Natural killer cell (primary cell): ENCODE measurements at regions not wholly inside any gene's neighbourhood (a gene's known extent, or its start where the extent isn't known, plus 50 kb on each side); places are given as distances from the start of the nearest gene placed in this dataset.

Experiments
- ATAC-seq, 3 donors: fragments of 150-1000 bp in 2 of 3; fragments of 200-7000 bp in 1 of 3; cut with Tn5 transposase; 1 replicate in 1 of 3; 2 replicates in 2 of 3; pipeline ENCODE4 v1.10.0; 2021; ENCODE audit warnings: mild to moderate bottlenecking in 2 of 3, moderate library complexity in 2 of 3
- DNase-seq, 2 donors: peaks; one replicate each; pipeline versions ENCODE4 v3.0.0 to v3.0.0-alpha.2; 2013 to 2021; ENCODE audit warnings: mixed read lengths in 1 of 2
- H3K27ac ChIP-seq: one replicate; pipeline ENCODE4 v1.5.1; 2013; ENCODE audit warnings: mild to moderate bottlenecking, low read length
- H3K27me3 ChIP-seq: one replicate; pipeline ENCODE4 v1.6.1; 2013; ENCODE audit warnings: low read length; ENCODE audit not compliant: control insufficient read depth, insufficient read depth
- H3K36me3 ChIP-seq: one replicate; pipeline ENCODE4 v1.6.1; 2013; ENCODE audit warnings: low read length; ENCODE audit not compliant: control insufficient read depth, insufficient read depth
- H3K4me1 ChIP-seq: one replicate; pipeline ENCODE4 v1.6.1; 2013; ENCODE audit warnings: low read length; ENCODE audit not compliant: control insufficient read depth, insufficient read depth
- H3K4me3 ChIP-seq: one replicate; pipeline ENCODE4 v1.5.1; 2013; ENCODE audit warnings: low read length
- H3K9me3 ChIP-seq: one replicate; pipeline ENCODE4 v1.6.1; 2013; ENCODE audit warnings: low read length; ENCODE audit not compliant: control insufficient read depth, insufficient read depth
- H3K27ac Mint-ChIP-seq, 2 donors: one replicate each; pipeline ENCODE4 v1.8.0; 2022; ENCODE audit warnings: mild to moderate bottlenecking in 2 of 2, mixed read lengths in 2 of 2, moderate library complexity in 1 of 2
- H3K27me3 Mint-ChIP-seq, 2 donors: one replicate each; pipeline ENCODE4 v1.8.0; 2022; ENCODE audit warnings: low read depth in 2 of 2, mixed read lengths in 2 of 2
- H3K36me3 Mint-ChIP-seq: one replicate; pipeline ENCODE4 v1.8.0; 2022; ENCODE audit warnings: mixed read lengths
- H3K4me1 Mint-ChIP-seq, 2 donors: one replicate each; pipeline ENCODE4 v1.8.0; 2022; ENCODE audit warnings: mixed read lengths in 2 of 2
- H3K4me3 Mint-ChIP-seq: one replicate; pipeline ENCODE4 v1.8.0; 2022; ENCODE audit warnings: mild to moderate bottlenecking, moderate library complexity, mixed read lengths
- H3K9me3 Mint-ChIP-seq, 2 donors: one replicate each; pipeline ENCODE4 v1.8.0; 2022; ENCODE audit warnings: mixed read lengths in 2 of 2
- CTCF ChIP-seq: fragments of 200-600 bp; IDR thresholded peaks from one replicate; pipeline ENCODE4 v1.8.0; 2022; ENCODE audit warnings: antibody characterized with exemption
- WGBS: methylation state at CpG from one replicate; pipeline ENCODE4 v1.1.7; 2013; ENCODE audit warnings: missing lambda C conversion rate; ENCODE audit not compliant: insufficient coverage; 5-methylcytosine and 5-hydroxymethylcytosine counted together
- intact Hi-C: fragments of 100-400 bp; cut with micrococcal nuclease; formaldehyde crosslinking; loops from one replicate; pipeline ENCODE4 v1.14.2; 2022

- Mint-ChIP-seq H3K27ac (no peak overlapping the region), H3K4me1 (no peaks in the 10 kb centered on the region), H3K9me3 (peaks cover 4 to 7% of the 10 kb centered on the region in 2 donors), H3K27me3 (no peaks in the 10 kb centered on the region), H3K36me3 (peaks cover 6% of the 10 kb centered on the region), H3K4me3 (no peak overlapping the region)
- intact Hi-C loops: no loop called here
- ATAC-seq (no peak), DNase-seq (no peak)
- Histone ChIP-seq H3K36me3 (no peaks in the 10 kb centered on the region), H3K27ac (no peak overlapping the region), H3K4me1 (no peaks in the 10 kb centered on the region), H3K27me3 (no peaks in the 10 kb centered on the region), H3K9me3 (no peaks in the 10 kb centered on the region), H3K4me3 (no peak overlapping the region)
- no peak for TF ChIP-seq CTCF
- WGBS: 67% methylated on average over 2 of the region's 5 CpGs
These were observed 263.2 kb downstream of the PDHA2 start for GRCh38 chr4:96103086-96103485.

- no peak for ATAC-seq
- peaks cover 7 to 8% of the 10 kb centered on the region in 2 donors for H3K9me3 Mint-ChIP-seq
- H3K36me3 ChIP-seq: no peaks in the 10 kb centered on the region
- H3K27ac Mint-ChIP-seq: no peak overlapping the region
- intact Hi-C loops: loop anchor here (5.0 kb wide), 1 partner anchor 51 kb away; no protein-coding TSS in a partner anchor
- H3K27ac ChIP-seq: no peak overlapping the region
- no peak for DNase-seq
- no peaks in the 10 kb centered on the region for H3K27me3 Mint-ChIP-seq
- H3K36me3 Mint-ChIP-seq: peaks cover 8% of the 10 kb centered on the region
- H3K4me1 ChIP-seq: no peaks in the 10 kb centered on the region
- H3K9me3 ChIP-seq: no peaks in the 10 kb centered on the region
- no CpG with 5 or more reads among the region's 1 CpG for WGBS
- TF ChIP-seq CTCF: no peak
- no peak overlapping the region for H3K4me3 Mint-ChIP-seq
- no peak overlapping the region for H3K4me3 ChIP-seq
- no peaks in the 10 kb centered on the region for H3K27me3 ChIP-seq
- no peaks in the 10 kb centered on the region for H3K4me1 Mint-ChIP-seq
These were observed 268.3 kb downstream of the PDHA2 start for GRCh38 chr4:96108146-96108545.

GRCh38 chr4:96112631-96113030 lies 272.7 kb downstream of the PDHA2 start:
- H3K27me3 ChIP-seq: no peaks in the 10 kb centered on the region
- H3K4me1 ChIP-seq: no peaks in the 10 kb centered on the region
- Mint-ChIP-seq H3K27ac (no peak overlapping the region), H3K4me3 (no peak overlapping the region), H3K27me3 (no peaks in the 10 kb centered on the region), H3K9me3 (peaks cover 11% of the 10 kb centered on the region in 2 donors), H3K4me1 (no peaks in the 10 kb centered on the region), H3K36me3 (peaks cover 17% of the 10 kb centered on the region)
- H3K36me3 ChIP-seq: no peaks in the 10 kb centered on the region
- intact Hi-C loops: no loop called here
- no peak for ATAC-seq
- H3K9me3 ChIP-seq: no peaks in the 10 kb centered on the region
- no peak overlapping the region for H3K27ac ChIP-seq
- no peak for TF ChIP-seq CTCF
- no peak overlapping the region for H3K4me3 ChIP-seq
- DNase-seq: no peak

DNA sequence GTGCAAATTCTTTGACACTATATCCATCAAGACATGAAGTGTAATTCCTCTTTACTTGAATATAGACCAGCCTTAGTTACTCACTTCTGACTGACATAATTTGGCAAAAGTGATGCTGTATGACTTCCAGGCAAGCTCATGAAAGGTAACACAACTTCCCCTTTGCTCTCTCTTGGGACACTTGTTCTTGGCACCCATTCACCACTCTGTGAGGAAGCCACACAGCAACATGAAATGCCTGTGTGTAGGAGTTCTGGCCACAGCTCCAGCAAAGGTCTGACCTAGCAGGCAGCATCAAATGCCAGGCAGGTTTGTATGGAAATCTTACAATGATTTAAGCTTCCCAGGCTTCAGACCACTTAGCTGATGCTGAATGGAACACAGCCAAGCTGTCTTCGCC lies 280.3 kb downstream of the PDHA2 start:
- no peaks in the 10 kb centered on the region for H3K4me1 Mint-ChIP-seq
- no peaks in the 10 kb centered on the region for H3K9me3 ChIP-seq

More for the DNA sequence above, 280.3 kb downstream of the PDHA2 start:
- H3K27me3 ChIP-seq: no peaks in the 10 kb centered on the region
- no peak for TF ChIP-seq CTCF
- H3K27ac Mint-ChIP-seq: no peak overlapping the region
- H3K4me3 ChIP-seq: no peak overlapping the region
- ATAC-seq (no peak), DNase-seq (no peak)
- H3K36me3 Mint-ChIP-seq: no peaks in the 10 kb centered on the region
- WGBS: no CpG with 5 or more reads among the region's 1 CpG
- no peak overlapping the region for H3K4me3 Mint-ChIP-seq
- intact Hi-C loops: no loop called here
- H3K27ac ChIP-seq: no peak overlapping the region
- peaks cover 5 to 7% of the 10 kb centered on the region in 2 donors for H3K9me3 Mint-ChIP-seq
- no peaks in the 10 kb centered on the region for H3K36me3 ChIP-seq
- no peaks in the 10 kb centered on the region for H3K4me1 ChIP-seq
- H3K27me3 Mint-ChIP-seq: no peaks in the 10 kb centered on the region
